ENCODE measurements at regions not wholly inside any gene's neighbourhood (a gene's known extent, or its start where the extent isn't known, plus 50 kb on each side); places are given as distances from the start of the nearest gene placed in this dataset.

DNA sequence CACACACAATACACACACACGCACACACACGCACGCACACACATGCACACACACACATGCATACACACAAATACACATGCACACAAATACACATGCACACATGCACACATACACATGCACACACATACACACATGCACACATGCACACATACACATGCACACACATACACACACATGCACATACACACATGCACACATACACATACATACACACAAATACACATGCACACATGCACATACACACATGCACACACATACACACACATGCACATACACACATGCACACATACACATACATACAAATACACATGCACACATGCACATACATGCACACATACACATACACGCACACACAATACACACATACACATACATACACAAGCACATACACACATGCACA lies 175.4 kb upstream of the RREB1 start:
- POLR2A ChIA-PET = no interaction called here

DNA sequence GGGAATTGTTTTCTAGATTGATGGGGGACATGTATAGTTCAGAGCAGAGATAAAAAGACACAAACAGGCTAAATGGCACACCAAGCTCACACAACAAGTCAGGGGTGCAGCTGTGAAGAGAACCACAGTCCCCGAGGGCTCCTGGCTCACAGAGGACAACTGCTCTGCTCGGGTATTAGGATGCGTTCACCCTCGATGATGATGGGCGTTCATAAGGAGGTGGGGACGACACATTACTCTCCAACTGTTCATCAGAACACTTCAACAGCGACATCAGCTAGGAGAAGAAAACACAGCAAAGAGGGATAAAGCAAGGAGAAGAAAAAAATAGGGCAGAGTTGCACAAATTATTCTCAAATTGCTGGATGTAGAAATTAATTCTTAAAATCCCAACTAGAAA lies 174.8 kb upstream of the RREB1 start:
- no peak overlapping the region for H3K27ac Mint-ChIP-seq
- H3K4me3 Mint-ChIP-seq = no peak overlapping the region
- H3K4me1 Mint-ChIP-seq = no peaks in the 10 kb centered on the region
- H3K9me3 Mint-ChIP-seq = no peaks in the 10 kb centered on the region
- H3K36me3 Mint-ChIP-seq = no peaks in the 10 kb centered on the region
- CTCF ChIA-PET = no interaction called here
- no peak for DNase-seq
- H3K4me1 ChIP-seq (ENCODE audit: insufficient read depth, low read length) = no peaks in the 10 kb centered on the region
- no peaks in the 10 kb centered on the region for H3K27me3 ChIP-seq (ENCODE audit: insufficient read depth, low read length, poor library complexity, severe bottlenecking)
- H3K27ac ChIP-seq (ENCODE audit: low read depth, low read length) = no peak overlapping the region
- POLR2A ChIA-PET = no interaction called here
- no peak overlapping the region for H3K4me3 ChIP-seq (ENCODE audit: low read length)
- no peaks in the 10 kb centered on the region for H3K9me3 ChIP-seq (ENCODE audit: low read length)
- no peaks in the 10 kb centered on the region for H3K36me3 ChIP-seq (ENCODE audit: insufficient read depth, low read length)
- H3K27me3 Mint-ChIP-seq = peaks cover 12 to 18% of the 10 kb centered on the region in 2 donors

More for the DNA sequence above, 175.4 kb upstream of the RREB1 start:
- Histone ChIP-seq H3K9me3 (ENCODE audit: low read length) (no peaks in the 10 kb centered on the region), H3K36me3 (ENCODE audit: insufficient read depth, low read length) (no peaks in the 10 kb centered on the region), H3K27ac (ENCODE audit: low read depth, low read length) (no peak overlapping the region), H3K27me3 (ENCODE audit: insufficient read depth, low read length, poor library complexity, severe bottlenecking) (no peaks in the 10 kb centered on the region), H3K4me3 (ENCODE audit: low read length) (no peak overlapping the region), H3K4me1 (ENCODE audit: insufficient read depth, low read length) (no peaks in the 10 kb centered on the region)
- Mint-ChIP-seq H3K27me3 (peaks cover 15 to 22% of the 10 kb centered on the region in 2 donors), H3K27ac (no peak overlapping the region), H3K9me3 (no peaks in the 10 kb centered on the region), H3K36me3 (no peaks in the 10 kb centered on the region), H3K4me3 (no peak overlapping the region), H3K4me1 (no peaks in the 10 kb centered on the region)
- no peak for DNase-seq
- CTCF ChIA-PET = no interaction called here

DNA sequence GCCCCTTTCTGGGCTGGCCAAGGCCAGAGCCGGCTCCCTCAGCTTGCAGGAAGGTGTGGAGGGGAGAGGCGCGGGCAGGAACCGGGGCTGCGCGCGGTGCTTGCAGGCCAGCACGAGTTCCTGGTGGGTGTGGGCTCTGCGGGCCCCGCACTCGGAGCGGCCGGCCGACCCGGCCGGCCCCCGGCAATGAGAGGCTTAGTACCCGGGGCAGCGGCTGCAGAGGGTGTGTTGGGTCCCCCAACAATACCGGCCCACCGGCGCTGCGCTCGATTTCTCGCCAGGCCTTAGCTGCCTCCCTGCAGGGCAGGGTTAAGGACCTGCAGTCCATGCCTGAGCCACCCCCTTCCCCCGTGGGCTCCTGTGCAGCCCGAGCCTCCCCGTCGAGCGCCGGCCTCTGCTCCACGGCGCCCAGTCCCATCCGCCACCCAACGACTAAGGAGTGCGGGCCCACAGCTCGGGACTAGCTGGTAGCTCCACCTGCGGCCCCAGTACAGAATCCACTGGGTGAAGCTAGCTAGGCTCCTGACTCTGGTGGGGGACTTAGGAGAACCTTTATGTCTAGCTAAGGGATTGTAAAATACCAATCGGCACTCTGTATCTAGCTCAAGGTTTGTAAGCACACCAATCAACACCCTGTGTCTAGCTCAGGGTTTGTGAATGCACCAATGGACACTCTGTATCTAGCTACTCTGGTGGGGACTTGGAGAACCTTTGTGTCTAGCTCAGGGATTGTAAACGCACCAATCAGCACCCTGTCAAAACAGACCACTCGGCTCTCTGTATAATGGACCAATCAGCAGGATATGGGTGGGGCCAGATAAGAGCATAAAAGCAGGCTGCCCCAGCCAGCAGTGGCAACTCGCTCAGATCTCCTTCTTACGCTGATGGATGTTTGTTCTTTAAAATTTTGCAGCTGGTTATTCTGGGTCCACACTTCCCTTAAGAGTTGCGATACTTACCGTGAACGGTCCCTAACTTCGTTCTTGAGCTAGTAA lies 167.4 kb upstream of the RREB1 start:
- no peaks in the 10 kb centered on the region for H3K9me3 Mint-ChIP-seq
- no peak for DNase-seq
- Histone ChIP-seq H3K36me3 (ENCODE audit: insufficient read depth, low read length) (no peaks in the 10 kb centered on the region), H3K4me1 (ENCODE audit: insufficient read depth, low read length) (no peaks in the 10 kb centered on the region), H3K4me3 (ENCODE audit: low read length) (no peak overlapping the region), H3K9me3 (ENCODE audit: low read length) (no peaks in the 10 kb centered on the region), H3K27me3 (ENCODE audit: insufficient read depth, low read length, poor library complexity, severe bottlenecking) (no peaks in the 10 kb centered on the region), H3K27ac (ENCODE audit: low read depth, low read length) (no peak overlapping the region)
- H3K4me3 Mint-ChIP-seq = no peak overlapping the region
- ChIA-PET CTCF (no interaction called here), POLR2A (no interaction called here)
- no peaks in the 10 kb centered on the region for H3K36me3 Mint-ChIP-seq
- no peak overlapping the region for H3K27ac Mint-ChIP-seq
- H3K4me1 Mint-ChIP-seq = peaks cover 3 to 6% (median 4%) of the 10 kb centered on the region in 3 donors
- H3K27me3 Mint-ChIP-seq = peaks cover 0 to 4% of the 10 kb centered on the region in 2 donors

DNA sequence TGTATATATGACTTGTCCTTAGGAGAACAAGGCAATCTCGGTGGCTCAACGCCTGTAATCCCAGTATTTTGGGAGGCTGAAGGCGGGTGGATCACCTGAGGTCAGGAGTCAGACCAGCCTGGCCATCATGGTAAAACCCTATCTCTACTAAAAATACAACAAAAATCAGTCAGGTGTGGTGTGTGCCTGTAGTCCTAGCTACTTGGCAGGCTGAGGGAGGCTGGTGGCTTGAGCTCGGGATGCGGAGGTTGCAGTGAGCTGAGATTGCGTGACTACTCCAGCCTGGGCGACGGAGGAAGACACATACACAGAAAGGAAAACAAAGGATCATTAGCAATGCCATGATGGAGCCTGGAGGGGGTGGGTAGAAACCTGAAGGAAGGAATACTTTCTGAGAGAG lies 166.6 kb upstream of the RREB1 start:
- Mint-ChIP-seq H3K27ac (no peak overlapping the region), H3K4me1 (peaks cover 3 to 6% (median 4%) of the 10 kb centered on the region in 3 donors), H3K36me3 (no peaks in the 10 kb centered on the region), H3K9me3 (no peaks in the 10 kb centered on the region), H3K27me3 (no peaks in the 10 kb centered on the region), H3K4me3 (no peak overlapping the region)
- H3K36me3 ChIP-seq (ENCODE audit: insufficient read depth, low read length) = no peaks in the 10 kb centered on the region
- H3K9me3 ChIP-seq (ENCODE audit: low read length) = no peaks in the 10 kb centered on the region
- POLR2A ChIA-PET = no interaction called here
- CTCF ChIA-PET = no interaction called here
- H3K4me1 ChIP-seq (ENCODE audit: insufficient read depth, low read length) = no peaks in the 10 kb centered on the region
- DNase-seq = no peak
- no peaks in the 10 kb centered on the region for H3K27me3 ChIP-seq (ENCODE audit: insufficient read depth, low read length, poor library complexity, severe bottlenecking)
- no peak overlapping the region for H3K27ac ChIP-seq (ENCODE audit: low read depth, low read length)
- H3K4me3 ChIP-seq (ENCODE audit: low read length) = no peak overlapping the region

DNA sequence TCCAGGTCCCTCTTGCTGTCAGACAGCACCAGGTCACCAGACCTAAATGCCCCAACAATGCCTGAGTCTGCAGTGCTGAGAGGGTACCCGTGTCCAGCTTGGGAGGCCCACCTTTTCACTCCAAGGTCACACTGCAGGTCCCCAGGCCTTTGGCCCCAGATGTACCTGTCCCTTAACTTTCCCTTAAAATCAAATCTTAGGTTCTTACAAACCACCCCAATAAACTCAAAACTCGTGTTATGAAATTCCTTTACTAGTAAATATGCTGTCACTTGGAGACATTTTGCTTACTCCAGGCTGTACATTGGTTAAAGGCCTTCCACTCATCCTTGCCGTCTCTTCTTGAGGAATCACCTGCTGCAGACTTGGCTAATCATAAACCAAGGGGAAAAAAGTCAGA lies 165.7 kb upstream of the RREB1 start:
- no peak for DNase-seq
- no peaks in the 10 kb centered on the region for H3K36me3 Mint-ChIP-seq
- no peak overlapping the region for H3K27ac ChIP-seq (ENCODE audit: low read depth, low read length)
- peak overlapping the region in 1 of 8 donors; percentile 53 for H3K27ac Mint-ChIP-seq
- H3K9me3 Mint-ChIP-seq = no peaks in the 10 kb centered on the region
- ChIA-PET CTCF (no interaction called here), POLR2A (no interaction called here)
- H3K27me3 ChIP-seq (ENCODE audit: insufficient read depth, low read length, poor library complexity, severe bottlenecking) = no peaks in the 10 kb centered on the region
- H3K4me1 Mint-ChIP-seq = peaks cover 3 to 6% (median 4%) of the 10 kb centered on the region in 3 donors
- H3K4me1 ChIP-seq (ENCODE audit: insufficient read depth, low read length) = no peaks in the 10 kb centered on the region
- no peak overlapping the region for H3K4me3 ChIP-seq (ENCODE audit: low read length)
- no peak overlapping the region for H3K4me3 Mint-ChIP-seq
- H3K9me3 ChIP-seq (ENCODE audit: low read length) = no peaks in the 10 kb centered on the region
- H3K27me3 Mint-ChIP-seq = no peaks in the 10 kb centered on the region
- no peaks in the 10 kb centered on the region for H3K36me3 ChIP-seq (ENCODE audit: insufficient read depth, low read length)

DNA sequence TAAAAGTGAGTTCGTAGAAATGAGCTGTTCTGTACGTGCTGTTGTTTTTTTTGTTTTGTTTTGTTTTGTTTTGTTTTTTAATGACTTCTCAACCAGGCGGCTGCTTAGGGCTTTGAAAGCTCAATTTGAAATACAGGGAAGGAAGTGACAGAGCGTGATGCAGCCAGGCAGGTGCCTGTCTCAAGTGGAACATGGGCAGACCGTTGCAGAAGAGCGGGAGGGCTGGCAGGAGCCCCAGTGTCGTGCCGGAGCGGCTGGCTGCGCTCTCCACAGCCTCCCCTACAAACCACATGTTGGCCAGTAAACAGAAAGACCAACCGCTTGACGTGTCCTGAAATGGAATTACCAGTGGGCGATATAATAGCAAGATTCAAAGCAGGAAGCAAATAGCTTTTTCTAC lies 164.9 kb upstream of the RREB1 start:
- CTCF ChIA-PET = no interaction called here
- H3K27ac Mint-ChIP-seq = no peak overlapping the region
- H3K36me3 Mint-ChIP-seq = no peaks in the 10 kb centered on the region
- H3K4me1 Mint-ChIP-seq = peaks cover 3 to 6% (median 4%) of the 10 kb centered on the region in 3 donors
- H3K9me3 ChIP-seq (ENCODE audit: low read length) = no peaks in the 10 kb centered on the region
- H3K4me1 ChIP-seq (ENCODE audit: insufficient read depth, low read length) = no peaks in the 10 kb centered on the region
- POLR2A ChIA-PET = no interaction called here
- H3K4me3 ChIP-seq (ENCODE audit: low read length) = no peak overlapping the region
- DNase-seq = no peak
- H3K9me3 Mint-ChIP-seq = no peaks in the 10 kb centered on the region
- no peaks in the 10 kb centered on the region for H3K27me3 ChIP-seq (ENCODE audit: insufficient read depth, low read length, poor library complexity, severe bottlenecking)
- H3K4me3 Mint-ChIP-seq = peak overlapping the region in 1 of 7 donors; percentile 50
- H3K36me3 ChIP-seq (ENCODE audit: insufficient read depth, low read length) = no peaks in the 10 kb centered on the region
- no peak overlapping the region for H3K27ac ChIP-seq (ENCODE audit: low read depth, low read length)
- H3K27me3 Mint-ChIP-seq = no peaks in the 10 kb centered on the region

DNA sequence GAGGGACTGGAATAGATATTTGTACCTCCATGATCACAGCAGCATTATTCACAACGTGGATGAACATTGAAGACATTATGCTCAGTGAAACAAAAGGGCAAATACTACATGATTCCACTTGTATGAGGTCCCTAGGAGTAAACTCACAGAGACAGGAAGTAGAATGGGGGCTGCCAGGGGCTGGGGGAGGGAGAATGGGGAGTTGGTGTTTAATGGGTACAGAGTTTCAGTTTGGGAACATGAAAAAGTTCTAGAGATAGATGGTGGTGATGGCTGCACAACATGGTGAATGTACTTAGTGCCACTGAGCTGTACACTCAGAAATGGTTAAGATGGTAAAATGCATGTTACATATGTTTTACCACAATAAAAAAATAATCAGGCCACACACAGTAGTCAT lies 164.3 kb upstream of the RREB1 start:
- Histone ChIP-seq H3K9me3 (ENCODE audit: low read length) (no peaks in the 10 kb centered on the region), H3K4me3 (ENCODE audit: low read length) (no peak overlapping the region), H3K27me3 (ENCODE audit: insufficient read depth, low read length, poor library complexity, severe bottlenecking) (no peaks in the 10 kb centered on the region), H3K27ac (ENCODE audit: low read depth, low read length) (no peak overlapping the region), H3K36me3 (ENCODE audit: insufficient read depth, low read length) (no peaks in the 10 kb centered on the region), H3K4me1 (ENCODE audit: insufficient read depth, low read length) (no peaks in the 10 kb centered on the region)
- no peak for DNase-seq
- Mint-ChIP-seq H3K27me3 (peaks cover 0 to 4% of the 10 kb centered on the region in 2 donors), H3K9me3 (no peaks in the 10 kb centered on the region), H3K4me1 (peaks cover 3 to 6% (median 4%) of the 10 kb centered on the region in 3 donors), H3K36me3 (no peaks in the 10 kb centered on the region), H3K27ac (peak overlapping the region in 1 of 8 donors; percentile 32), H3K4me3 (no peak overlapping the region)
- ChIA-PET CTCF (no interaction called here), POLR2A (no interaction called here)

DNA sequence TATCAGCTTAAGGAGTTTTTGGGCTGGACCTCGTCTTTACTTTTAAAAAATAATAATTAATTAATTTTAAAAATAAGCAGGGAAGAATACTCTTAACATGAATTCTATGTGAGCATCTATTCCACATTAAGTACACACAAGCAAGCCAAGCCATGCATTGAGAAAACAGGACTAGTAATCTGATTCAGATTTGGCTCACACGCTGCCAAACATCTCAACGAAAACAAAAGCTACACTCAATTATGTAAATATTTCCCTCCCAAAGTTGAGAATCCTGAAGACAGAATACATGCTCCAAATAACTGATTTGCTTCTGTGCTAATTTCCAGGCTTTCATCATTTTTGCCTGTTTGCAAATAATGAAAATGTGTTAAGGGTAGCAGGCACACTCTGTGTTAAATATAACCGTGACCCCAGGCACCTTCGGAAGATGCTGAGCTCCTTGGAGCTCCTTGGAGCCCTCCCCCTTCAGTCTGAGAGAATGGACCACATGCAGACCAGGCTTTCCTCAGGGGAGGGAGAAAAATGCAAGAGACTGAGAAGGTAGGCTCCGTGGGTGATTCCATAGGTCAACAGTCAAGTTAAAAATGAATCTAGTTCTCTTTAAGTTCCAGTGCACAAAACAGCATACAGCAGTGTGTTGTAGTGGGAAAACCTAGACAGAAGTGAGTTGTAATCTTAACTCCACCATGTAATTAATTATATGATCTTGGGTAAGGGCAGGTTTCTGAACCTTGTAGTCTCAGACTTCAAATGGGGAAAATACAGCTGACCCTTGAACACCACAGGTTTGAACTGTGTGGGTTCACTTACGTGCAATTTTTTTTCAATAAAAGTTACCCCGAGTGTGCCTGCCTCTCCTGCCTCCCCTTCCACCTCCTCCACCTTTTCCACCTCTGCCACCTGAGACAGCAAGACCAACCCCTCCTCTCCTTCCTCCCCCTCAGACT lies 161.3 kb upstream of the RREB1 start:
- Histone ChIP-seq H3K27me3 (ENCODE audit: insufficient read depth, low read length, poor library complexity, severe bottlenecking) (no peaks in the 10 kb centered on the region), H3K4me1 (ENCODE audit: insufficient read depth, low read length) (no peaks in the 10 kb centered on the region), H3K9me3 (ENCODE audit: low read length) (no peaks in the 10 kb centered on the region), H3K36me3 (ENCODE audit: insufficient read depth, low read length) (no peaks in the 10 kb centered on the region), H3K4me3 (ENCODE audit: low read length) (no peak overlapping the region), H3K27ac (ENCODE audit: low read depth, low read length) (no peak overlapping the region)
- POLR2A ChIA-PET = no interaction called here
- peaks cover 0 to 5% of the 10 kb centered on the region in 2 donors for H3K27me3 Mint-ChIP-seq
- no peak overlapping the region for H3K4me3 Mint-ChIP-seq
- H3K9me3 Mint-ChIP-seq = peaks cover 4 to 12% (median 8%) of the 10 kb centered on the region in 5 donors
- peaks cover 3 to 6% (median 4%) of the 10 kb centered on the region in 3 donors for H3K4me1 Mint-ChIP-seq
- no peak overlapping the region for H3K27ac Mint-ChIP-seq
- peaks cover 0 to 3% (median 2%) of the 10 kb centered on the region in 3 donors for H3K36me3 Mint-ChIP-seq
- no peak for DNase-seq
- CTCF ChIA-PET = no interaction called here

Data from CD8-positive, alpha-beta memory T cell (primary cell).